HCT116 (cell line): ENCODE measurements at regions not wholly inside any gene's neighbourhood (a gene's known extent, or its start where the extent isn't known, plus 50 kb on each side); places are given as distances from the start of the nearest gene placed in this dataset.

ENCODE experiments used
- ATAC-seq: fragments of 200-7000 bp; cut with Tn5 transposase; 2 replicates; pipeline ENCODE4 v1.9.1; 2020; ENCODE audit warnings: mild to moderate bottlenecking, moderate library complexity
- BruUV-seq: library from RNA; stranded (reverse); fragments of 400-500 nt; replicated peaks from 2 replicates; lab custom pipeline; 2021; lab: Mats Ljungman, UMichigan
- CTCF ChIA-PET: fragments of 300-600 bp; sonication (Branson Sonifier 250); formaldehyde crosslinking; loops from one replicate; lab custom pipeline; 2021; ENCODE audit warnings: antibody characterized with exemption; lab: Charles Lee
- POLR2A ChIA-PET: fragments of 300-600, 350-600 bp; sonication (Branson Sonifier 250); formaldehyde crosslinking; loops from one replicate; lab custom pipeline; 2021; ENCODE audit warnings: antibody characterized with exemption; lab: Charles Lee
- RAD21 ChIA-PET, 2 experiments: fragments of 300-600 bp; sonication (Branson Sonifier 250); formaldehyde crosslinking; loops; one replicate each; lab custom pipeline; 2023; ENCODE audit warnings: low total read pairs in 2 of 2; ENCODE audit not compliant: uncharacterized antibody in 2 of 2, unreplicated experiment in 2 of 2, low non-redundant PET in 1 of 2; lab: Charles Lee
- DNase-seq: peaks from one replicate; pipeline ENCODE4 v3.0.0-alpha.2; 2010; ENCODE audit warnings: low read depth, low spot score
- H2AFZ ChIP-seq: fragments of 200-600 bp; shearing (Covaris generic), sonication (generic); 2 replicates; pipeline ENCODE4 v1.6.1; 2017; ENCODE audit warnings: low read depth, mixed run types, mixed read lengths, antibody characterized with exemption, low read length; ENCODE audit not compliant: poor library complexity, severe bottlenecking
- H3K27ac ChIP-seq: 2 replicates; pipeline ENCODE4 v1.5.1; 2012; ENCODE audit warnings: low read depth, low read length
- H3K27me3 ChIP-seq: fragments of 200-600 bp; sonication (generic); 2 replicates; pipeline ENCODE4 v1.6.1; 2016; ENCODE audit warnings: mixed run types, low read length, mixed read lengths; ENCODE audit not compliant: insufficient read depth
- H3K36me3 ChIP-seq, 2 experiments: fragments of 200-500 bp in 1 of 2; fragments of 200-600 bp in 1 of 2; sonication (Bioruptor generic) in 1 of 2; sonication (generic) in 1 of 2; 2 replicates each; pipeline versions ENCODE4 v1.5.1 to v1.6.1; 2014 to 2016; ENCODE audit warnings: low read length in 2 of 2, inconsistent platforms in 1 of 2, mixed read lengths in 1 of 2, mixed run types in 1 of 2; ENCODE audit not compliant: insufficient read depth in 2 of 2, control insufficient read depth in 1 of 2
- H3K4me1 ChIP-seq, 2 experiments: fragments of 200-600 bp in 1 of 2; sonication (generic) in 1 of 2; 2 replicates each; pipeline versions ENCODE4 v1.5.1 to v1.6.1; 2012 to 2017; ENCODE audit warnings: low read length in 2 of 2, inconsistent platforms in 1 of 2, mild to moderate bottlenecking in 1 of 2, mixed read lengths in 1 of 2, mixed run types in 1 of 2, moderate library complexity in 1 of 2; ENCODE audit not compliant: insufficient read depth in 2 of 2, control insufficient read depth in 1 of 2
- H3K4me2 ChIP-seq: fragments of 200-600 bp; sonication (generic); 2 replicates; pipeline ENCODE4 v1.6.1; 2017; ENCODE audit warnings: mixed run types, low read length, mixed read lengths
- H3K4me3 ChIP-seq, 2 experiments: fragments of 200-600 bp in 1 of 2; sonication (generic) in 1 of 2; replicated peaks in 1 of 2; 2 replicates each; pipeline ENCODE4 v1.5.1; 2011 to 2016; ENCODE audit warnings: low read length in 2 of 2, control low read depth in 1 of 2, low read depth in 1 of 2, mild to moderate bottlenecking in 1 of 2, mixed read lengths in 1 of 2, mixed run types in 1 of 2
- H3K79me2 ChIP-seq: fragments of 200-600 bp; sonication (generic); 2 replicates; pipeline ENCODE4 v1.6.1; 2017; ENCODE audit warnings: mild to moderate bottlenecking, mixed run types, low read length, moderate library complexity, mixed read lengths; ENCODE audit not compliant: insufficient read depth
- H3K9ac ChIP-seq: fragments of 200-600 bp; sonication (generic); 2 replicates; pipeline ENCODE4 v1.6.1; 2016; ENCODE audit warnings: low read length, mixed read lengths
- H3K9me2 ChIP-seq: fragments of 200-600 bp; sonication (generic), shearing (Covaris generic); 2 replicates; pipeline ENCODE4 v1.6.1; 2017; ENCODE audit warnings: mixed run types, mild to moderate bottlenecking, moderate library complexity; ENCODE audit not compliant: insufficient read depth
- H3K9me3 ChIP-seq, 2 experiments: fragments of 200-500 bp in 1 of 2; fragments of 200-600 bp in 1 of 2; sonication (Bioruptor generic) in 1 of 2; sonication (generic) in 1 of 2; 2 replicates each; pipeline ENCODE4 v1.6.1; 2014 to 2017; ENCODE audit warnings: low read length in 2 of 2, mixed read lengths in 2 of 2, inconsistent platforms in 1 of 2, low read depth in 1 of 2, mild to moderate bottlenecking in 1 of 2, mixed run types in 1 of 2, moderate library complexity in 1 of 2; ENCODE audit not compliant: control insufficient read depth in 1 of 2, insufficient read depth in 1 of 2
- H4K20me1 ChIP-seq: fragments of 200-600 bp; sonication (generic), shearing (Covaris generic); 2 replicates; pipeline ENCODE4 v1.6.1; 2017; ENCODE audit warnings: mixed run types, mild to moderate bottlenecking, moderate library complexity; ENCODE audit not compliant: insufficient read depth
- CEBPB ChIP-seq: IDR thresholded peaks from 2 replicates; pipeline ENCODE4 v1.6.1; 2012; ENCODE audit warnings: low read depth
- CTCF ChIP-seq, 3 experiments: fragments of 200-600 bp in 1 of 3; sonication (generic) in 1 of 3; IDR thresholded peaks in 2 of 3; conservative IDR thresholded peaks in 1 of 3; 2 replicates each; pipeline ENCODE4 v1.5.1; 2012 to 2017; ENCODE audit warnings: low read depth in 2 of 3, low read length in 2 of 3, antibody characterized with exemption in 1 of 3, borderline replicate concordance in 1 of 3, control low read depth in 1 of 3, mild to moderate bottlenecking in 1 of 3, mixed read lengths in 1 of 3, mixed run types in 1 of 3, moderate library complexity in 1 of 3; ENCODE audit not compliant: insufficient read depth in 1 of 3
- ELF1 ChIP-seq: IDR thresholded peaks from 2 replicates; pipeline ENCODE4 v1.6.1; 2012; ENCODE audit warnings: low read depth, borderline replicate concordance
- EZH2phosphoT487 ChIP-seq: fragments of 200-600 bp; IDR thresholded peaks from 2 replicates; pipeline ENCODE4 v1.6.1; 2018; ENCODE audit warnings: antibody characterized with exemption, borderline replicate concordance
- FOSL1 ChIP-seq: IDR thresholded peaks from 2 replicates; pipeline ENCODE4 v1.6.1; 2012; ENCODE audit warnings: low read depth
- JUND ChIP-seq: IDR thresholded peaks from 2 replicates; pipeline ENCODE4 v1.6.1; 2012
- POLR2A ChIP-seq: IDR thresholded peaks from 2 replicates; pipeline ENCODE4 v1.7.0; 2011; ENCODE audit warnings: borderline replicate concordance; ENCODE audit not compliant: insufficient read depth, insufficient read length; ENCODE audit errors: extremely low read depth
- SIN3A ChIP-seq: IDR thresholded peaks from 2 replicates; pipeline ENCODE4 v1.6.1; 2012; ENCODE audit warnings: low read depth
- TCF7L2 ChIP-seq: IDR thresholded peaks from 2 replicates; pipeline ENCODE4 v1.7.0; 2011; ENCODE audit warnings: borderline replicate concordance, inconsistent platforms; ENCODE audit not compliant: insufficient read depth, insufficient read length; ENCODE audit errors: extremely low read depth
- YY1 ChIP-seq: IDR thresholded peaks from 2 replicates; pipeline ENCODE4 v1.6.1; 2011; ENCODE audit warnings: low read length, low read depth, moderate library complexity, mild to moderate bottlenecking; ENCODE audit not compliant: insufficient replicate concordance; ENCODE audit errors: extremely low read depth
- ZFX ChIP-seq: fragments of 450-650 bp; IDR thresholded peaks from 2 replicates; pipeline ENCODE4 v1.6.1; 2017
- ZNF274 ChIP-seq: fragments of 200-500 bp; sonication (Bioruptor generic); IDR thresholded peaks from 2 replicates; pipeline ENCODE4 v1.6.1; 2014; ENCODE audit warnings: mild to moderate bottlenecking, low read depth, low read length, inconsistent platforms
- intact Hi-C: fragments of 100-400 bp; cut with micrococcal nuclease; formaldehyde crosslinking; loops from 2 replicates; pipeline ENCODE4 v1.10.0; 2022
- TF ChIP-seq, protein P1 (sequence below): IDR thresholded peaks from 2 replicates; pipeline ENCODE4 v1.6.1; 2012
- TF ChIP-seq, protein P2 (sequence below): IDR thresholded peaks from 2 replicates; pipeline ENCODE4 v1.6.1; 2012; ENCODE audit warnings: low read depth

DNA sequence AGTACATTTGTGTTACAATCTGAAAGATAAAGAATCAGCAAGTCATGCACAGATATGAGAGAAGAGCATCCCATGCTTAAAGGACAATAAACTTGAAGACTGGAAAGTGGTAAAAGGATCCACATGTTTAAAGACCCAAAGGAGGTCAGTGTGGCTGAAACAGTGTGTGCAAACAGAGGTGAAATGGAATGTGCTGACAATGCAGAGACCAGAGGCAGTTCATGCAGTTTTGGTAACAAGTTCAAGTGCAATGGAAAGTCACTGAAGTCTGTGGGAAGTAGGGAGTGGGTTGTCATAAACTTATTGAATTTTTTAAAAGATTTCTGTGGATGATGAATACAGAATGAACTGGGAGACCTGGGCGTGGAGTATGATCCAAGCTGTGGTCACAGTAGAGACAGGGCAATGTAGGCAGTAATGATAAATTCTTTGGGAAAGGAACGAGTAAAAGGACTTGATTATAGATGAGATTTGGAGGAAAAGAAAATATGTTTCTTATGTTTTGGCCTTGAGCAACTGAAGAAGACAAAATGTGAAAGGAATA, 408.0 kb downstream of the HGF start:
- H3K79me2 ChIP-seq, result no peaks in the 10 kb centered on the region
- H2AFZ ChIP-seq, result peak overlapping the region; percentile 38
- H4K20me1 ChIP-seq, result no peaks in the 10 kb centered on the region
- H3K27me3 ChIP-seq, result no peaks in the 10 kb centered on the region
- no peak overlapping the region for H3K4me2 ChIP-seq
- H3K4me3 ChIP-seq, result no peak overlapping the region
- no peaks in the 10 kb centered on the region for H3K4me1 ChIP-seq
- no TSS peak for BruUV-seq
- no peak overlapping the region for H3K27ac ChIP-seq
- intact Hi-C loops, result no loop called here
- no peaks in the 10 kb centered on the region for H3K36me3 ChIP-seq
- ChIA-PET CTCF (no interaction called here), RAD21 (no interaction called here), POLR2A (no interaction called here)
- DNase-seq (no peak), ATAC-seq (no peak)
- H3K9ac ChIP-seq, result no peak overlapping the region
- no peaks in the 10 kb centered on the region for H3K9me3 ChIP-seq
- H3K9me2 ChIP-seq, result no peaks in the 10 kb centered on the region
- no peak for TF ChIP-seq TCF7L2
- TF ChIP-seq CEBPB, result no peak
- TF ChIP-seq ZNF274, result no peak
- TF ChIP-seq ZFX, result no peak
- TF ChIP-seq POLR2A, result no peak

DNA sequence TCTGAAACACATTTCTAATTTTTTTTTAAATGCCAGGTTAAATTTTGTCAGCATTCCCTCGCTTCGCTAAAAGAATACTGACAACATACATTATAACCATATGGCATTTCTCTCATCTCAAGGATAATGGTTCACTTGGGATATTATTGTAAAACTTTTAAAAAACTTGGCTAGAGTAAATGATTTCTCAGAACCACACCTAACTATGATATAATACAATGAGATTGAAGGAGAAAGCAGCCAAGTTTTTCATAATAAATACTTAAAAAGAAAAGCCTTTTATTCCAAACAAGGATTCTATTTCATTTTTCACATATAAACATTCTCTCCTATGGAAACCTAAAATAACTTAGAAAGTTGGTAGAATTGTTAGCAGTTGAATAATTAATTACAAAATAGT, 413.9 kb downstream of the HGF start:
- ChIA-PET POLR2A (no interaction called here), CTCF (no interaction called here)
- intact Hi-C loops, result no loop called here
- no peak overlapping the region for H3K9ac ChIP-seq
- H3K27ac ChIP-seq, result no peak overlapping the region
- H3K9me2 ChIP-seq, result no peaks in the 10 kb centered on the region
- ATAC-seq, result no peak
- TF ChIP-seq FOSL1 (no peak), JUND (no peak), CTCF (IDR thresholded peaks at IDR 0.05 in 2 of 3, conservative IDR thresholded peaks at IDR 0.05 in 1 of 3; ENCODE audit: borderline replicate concordance in 1 of 3, insufficient read depth in 1 of 3, low read depth in 2 of 3, low read length in 2 of 3) (no peak), SIN3A (no peak), TCF7L2 (no peak), ELF1 (no peak), YY1 (no peak), EZH2phosphoT487 (no peak), CEBPB (no peak)
- TF ChIP-seq, protein P1, sequence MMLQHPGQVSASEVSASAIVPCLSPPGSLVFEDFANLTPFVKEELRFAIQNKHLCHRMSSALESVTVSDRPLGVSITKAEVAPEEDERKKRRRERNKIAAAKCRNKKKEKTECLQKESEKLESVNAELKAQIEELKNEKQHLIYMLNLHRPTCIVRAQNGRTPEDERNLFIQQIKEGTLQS, result no peak
- TF ChIP-seq, protein P2, sequence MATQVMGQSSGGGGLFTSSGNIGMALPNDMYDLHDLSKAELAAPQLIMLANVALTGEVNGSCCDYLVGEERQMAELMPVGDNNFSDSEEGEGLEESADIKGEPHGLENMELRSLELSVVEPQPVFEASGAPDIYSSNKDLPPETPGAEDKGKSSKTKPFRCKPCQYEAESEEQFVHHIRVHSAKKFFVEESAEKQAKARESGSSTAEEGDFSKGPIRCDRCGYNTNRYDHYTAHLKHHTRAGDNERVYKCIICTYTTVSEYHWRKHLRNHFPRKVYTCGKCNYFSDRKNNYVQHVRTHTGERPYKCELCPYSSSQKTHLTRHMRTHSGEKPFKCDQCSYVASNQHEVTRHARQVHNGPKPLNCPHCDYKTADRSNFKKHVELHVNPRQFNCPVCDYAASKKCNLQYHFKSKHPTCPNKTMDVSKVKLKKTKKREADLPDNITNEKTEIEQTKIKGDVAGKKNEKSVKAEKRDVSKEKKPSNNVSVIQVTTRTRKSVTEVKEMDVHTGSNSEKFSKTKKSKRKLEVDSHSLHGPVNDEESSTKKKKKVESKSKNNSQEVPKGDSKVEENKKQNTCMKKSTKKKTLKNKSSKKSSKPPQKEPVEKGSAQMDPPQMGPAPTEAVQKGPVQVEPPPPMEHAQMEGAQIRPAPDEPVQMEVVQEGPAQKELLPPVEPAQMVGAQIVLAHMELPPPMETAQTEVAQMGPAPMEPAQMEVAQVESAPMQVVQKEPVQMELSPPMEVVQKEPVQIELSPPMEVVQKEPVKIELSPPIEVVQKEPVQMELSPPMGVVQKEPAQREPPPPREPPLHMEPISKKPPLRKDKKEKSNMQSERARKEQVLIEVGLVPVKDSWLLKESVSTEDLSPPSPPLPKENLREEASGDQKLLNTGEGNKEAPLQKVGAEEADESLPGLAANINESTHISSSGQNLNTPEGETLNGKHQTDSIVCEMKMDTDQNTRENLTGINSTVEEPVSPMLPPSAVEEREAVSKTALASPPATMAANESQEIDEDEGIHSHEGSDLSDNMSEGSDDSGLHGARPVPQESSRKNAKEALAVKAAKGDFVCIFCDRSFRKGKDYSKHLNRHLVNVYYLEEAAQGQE, result no peak
- TF ChIP-seq, all 23 proteins: peak for 0
- Histone ChIP-seq H3K4me2 (no peak overlapping the region), H3K79me2 (no peaks in the 10 kb centered on the region), H4K20me1 (no peaks in the 10 kb centered on the region), H3K4me3 (no peak overlapping the region), H3K27me3 (no peaks in the 10 kb centered on the region), H3K36me3 (no peaks in the 10 kb centered on the region), H3K4me1 (no peaks in the 10 kb centered on the region), H2AFZ (peak overlapping the region; percentile 15), H3K9me3 (no peaks in the 10 kb centered on the region)
- no peak for DNase-seq
- RAD21 ChIA-PET, result no interaction called here
- BruUV-seq, result no TSS peak
